Keratinocyte (primary cell): ENCODE measurements at regions not wholly inside any gene's neighbourhood (a gene's known extent, or its start where the extent isn't known, plus 50 kb on each side); places are given as distances from the start of the nearest gene placed in this dataset.

ENCODE experiments used
- DNase-seq: peaks from one replicate; pipeline ENCODE4 v3.0.0-alpha.2; 2011; ENCODE audit warnings: low read depth, missing footprints, low spot score
- FAIRE-seq: peaks from 2 replicates; lab custom pipeline; 2011; peaks lifted over from hg19 to GRCh38; lab: Jason Lieb, UNC
- H2AFZ ChIP-seq: 2 replicates; pipeline ENCODE4 v1.6.0; 2012; ENCODE audit warnings: low read length, control low read depth, inconsistent platforms; ENCODE audit not compliant: control insufficient read depth
- H3K27ac ChIP-seq: 2 replicates; pipeline ENCODE4 v1.5.1; 2011; ENCODE audit warnings: low read length; ENCODE audit not compliant: control insufficient read depth, insufficient read depth
- H3K27me3 ChIP-seq: 3 replicates; pipeline ENCODE4 v1.6.0; 2011; ENCODE audit warnings: low read length; ENCODE audit not compliant: control insufficient read depth, insufficient read depth; ENCODE audit errors: extremely low read depth
- H3K36me3 ChIP-seq, 2 experiments: 2 replicates in 1 of 2; 3 replicates in 1 of 2; pipeline ENCODE4 v1.5.1; 2011; ENCODE audit warnings: low read length in 2 of 2, mild to moderate bottlenecking in 1 of 2; ENCODE audit not compliant: control insufficient read depth in 2 of 2, insufficient read depth in 2 of 2; ENCODE audit errors: extremely low read depth in 1 of 2
- H3K4me1 ChIP-seq: 3 replicates; pipeline ENCODE4 v1.5.1; 2011; ENCODE audit warnings: low read length; ENCODE audit not compliant: control insufficient read depth, insufficient read depth; ENCODE audit errors: extremely low read depth
- H3K4me2 ChIP-seq: 3 replicates; pipeline ENCODE4 v1.6.0; 2011; ENCODE audit warnings: low read depth, low read length; ENCODE audit not compliant: control insufficient read depth, insufficient read depth; ENCODE audit errors: extremely low read depth
- H3K4me3 ChIP-seq, 3 experiments: fragments of 200-600 bp in 1 of 3; sonication (generic) in 1 of 3; 2 replicates in 2 of 3; 3 replicates in 1 of 3; pipeline ENCODE4 v1.5.1; 2011 to 2016; ENCODE audit warnings: low read length in 3 of 3, mild to moderate bottlenecking in 3 of 3, control low read depth in 2 of 3, inconsistent platforms in 1 of 3, low read depth in 1 of 3, mixed read lengths in 1 of 3, mixed run types in 1 of 3, moderate library complexity in 1 of 3; ENCODE audit not compliant: control insufficient read depth in 2 of 3, insufficient read depth in 2 of 3; ENCODE audit errors: extremely low read depth in 1 of 3
- H3K79me2 ChIP-seq: 2 replicates; pipeline ENCODE4 v1.6.0; 2012; ENCODE audit warnings: low read length; ENCODE audit not compliant: control insufficient read depth, insufficient read depth
- H3K9ac ChIP-seq: 3 replicates; pipeline ENCODE4 v1.6.0; 2011; ENCODE audit warnings: low read length; ENCODE audit not compliant: control insufficient read depth, insufficient read depth; ENCODE audit errors: extremely low read depth
- H3K9me1 ChIP-seq: 3 replicates; pipeline ENCODE4 v1.6.0; 2011; ENCODE audit warnings: low read length; ENCODE audit not compliant: control insufficient read depth, insufficient read depth; ENCODE audit errors: extremely low read depth
- H3K9me3 ChIP-seq: 2 replicates; pipeline ENCODE4 v1.5.1; 2012; ENCODE audit warnings: low read depth, low read length; ENCODE audit not compliant: control insufficient read depth
- H4K20me1 ChIP-seq: 3 replicates; pipeline ENCODE4 v1.6.0; 2011; ENCODE audit warnings: low read length; ENCODE audit not compliant: control insufficient read depth, insufficient read depth; ENCODE audit errors: extremely low read depth
- CTCF ChIP-seq, 3 experiments: IDR thresholded peaks in 1 of 3; conservative IDR thresholded peaks in 1 of 3; optimal IDR thresholded peaks in 1 of 3; 2 replicates in 2 of 3; 3 replicates in 1 of 3; pipeline versions ENCODE3 to v1.5.1; 2011; ENCODE audit warnings: low read length in 3 of 3, mild to moderate bottlenecking in 3 of 3, moderate library complexity in 2 of 3, control low read depth in 1 of 3, inconsistent platforms in 1 of 3; ENCODE audit not compliant: insufficient read depth in 2 of 3; ENCODE audit errors: extremely low read depth in 1 of 3
- EZH2 ChIP-seq: IDR thresholded peaks from one replicate; pipeline ENCODE4 v1.6.1; 2012; ENCODE audit warnings: inconsistent platforms, mild to moderate bottlenecking, low read length, moderate library complexity
- dilution Hi-C: fragments of 300-500 bp; cut with MboI; formaldehyde crosslinking; loops from one replicate; pipeline ENCODE4 v1.7.0; 2020; ENCODE audit warnings: low sequenced_read_pairs; ENCODE audit not compliant: extremely low pct_ligation_motif_present

DNA sequence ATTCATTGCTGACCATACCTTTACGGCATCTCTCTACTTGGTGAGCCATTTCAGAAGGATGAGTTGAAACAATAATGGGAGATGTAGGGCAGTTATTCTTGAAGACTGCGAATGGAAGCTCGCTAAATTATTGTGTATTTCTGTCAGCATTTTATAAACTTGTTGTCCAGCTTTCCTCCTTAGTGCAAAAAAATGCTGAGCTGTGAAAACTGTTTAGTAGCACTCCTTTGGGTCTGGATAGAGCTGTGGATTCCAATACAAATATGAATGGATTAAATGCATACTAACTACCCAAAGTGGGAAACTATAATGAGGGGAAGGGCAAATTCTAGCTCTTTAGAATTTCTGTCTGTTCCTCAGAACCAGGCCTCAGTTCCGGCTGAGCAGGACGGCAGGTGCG lies 461.6 kb downstream of the TXNL1 start:
- H4K20me1 ChIP-seq, result no peaks in the 10 kb centered on the region
- no peak overlapping the region for H2AFZ ChIP-seq
- H3K9me3 ChIP-seq, result no peaks in the 10 kb centered on the region
- H3K27ac ChIP-seq, result no peak overlapping the region
- no peak overlapping the region for H3K4me3 ChIP-seq
- H3K27me3 ChIP-seq, result no peaks in the 10 kb centered on the region
- no peaks in the 10 kb centered on the region for H3K9me1 ChIP-seq
- dilution Hi-C loops, result no loop called here
- no peak overlapping the region for H3K4me2 ChIP-seq
- no peak overlapping the region for H3K9ac ChIP-seq
- DNase-seq (no peak), FAIRE-seq (no peak)
- no peak for TF ChIP-seq EZH2
- TF ChIP-seq CTCF (optimal IDR thresholded peaks at IDR 0.05 in 1 of 3, IDR thresholded peaks at IDR 0.05 in 1 of 3, conservative IDR thresholded peaks at IDR 0.05 in 1 of 3; ENCODE audit: extremely low read depth in 1 of 3, insufficient read depth in 2 of 3, low read length in 3 of 3), result no peak
- no peaks in the 10 kb centered on the region for H3K4me1 ChIP-seq
- no peaks in the 10 kb centered on the region for H3K36me3 ChIP-seq
- H3K79me2 ChIP-seq, result no peaks in the 10 kb centered on the region

GRCh38 chr18:56175330-56176001 lies 462.9 kb downstream of the TXNL1 start:
- Histone ChIP-seq H3K9ac (no peak overlapping the region), H3K4me2 (no peak overlapping the region), H3K27me3 (no peaks in the 10 kb centered on the region), H3K9me1 (no peaks in the 10 kb centered on the region), H3K4me1 (no peaks in the 10 kb centered on the region), H2AFZ (no peak overlapping the region), H3K4me3 (no peak overlapping the region), H3K9me3 (no peaks in the 10 kb centered on the region), H4K20me1 (no peaks in the 10 kb centered on the region), H3K79me2 (no peaks in the 10 kb centered on the region), H3K27ac (no peak overlapping the region), H3K36me3 (no peaks in the 10 kb centered on the region)
- dilution Hi-C loops, result no loop called here
- FAIRE-seq (no peak), DNase-seq (no peak)
- no peak for TF ChIP-seq EZH2
- no peak for TF ChIP-seq CTCF (optimal IDR thresholded peaks at IDR 0.05 in 1 of 3, IDR thresholded peaks at IDR 0.05 in 1 of 3, conservative IDR thresholded peaks at IDR 0.05 in 1 of 3; ENCODE audit: extremely low read depth in 1 of 3, insufficient read depth in 2 of 3, low read length in 3 of 3)
